MM.1S (cell line): ENCODE measurements at regions not wholly inside any gene's neighbourhood (a gene's known extent, or its start where the extent isn't known, plus 50 kb on each side); places are given as distances from the start of the nearest gene placed in this dataset.

Experiments
- DNase-seq: peaks from one replicate; pipeline ENCODE4 v3.0.0-alpha.2; 2015
- H2AFZ ChIP-seq: fragments of 300-600 bp; sonication (generic); 2 replicates; pipeline ENCODE4 v1.6.0; 2016; ENCODE audit warnings: antibody characterized with exemption, low read length
- H3F3A ChIP-seq: fragments of 300-600 bp; sonication (generic); 2 replicates; pipeline ENCODE4 v1.6.1; 2016; ENCODE audit warnings: mild to moderate bottlenecking, antibody characterized with exemption, low read length, moderate library complexity, mixed read lengths; ENCODE audit not compliant: insufficient read depth
- H3K27ac ChIP-seq: fragments of 300-600 bp; sonication (generic); 2 replicates; pipeline ENCODE4 v1.5.1; 2016; ENCODE audit warnings: mild to moderate bottlenecking, low read length
- H3K27me3 ChIP-seq: fragments of 300-600 bp; sonication (generic); replicated peaks from 2 replicates; pipeline ENCODE4 v1.6.0; 2016; ENCODE audit warnings: low read length; ENCODE audit not compliant: insufficient read depth
- H3K36me3 ChIP-seq: fragments of 300-600 bp; sonication (generic); replicated peaks from 2 replicates; pipeline ENCODE4 v1.6.1; 2016; ENCODE audit warnings: mild to moderate bottlenecking, low read length, mixed read lengths; ENCODE audit not compliant: insufficient read depth
- H3K4me1 ChIP-seq: fragments of 300-600 bp; sonication (generic); 2 replicates; pipeline ENCODE4 v1.6.1; 2016; ENCODE audit warnings: low read length, mixed read lengths
- H3K4me2 ChIP-seq: fragments of 300-600 bp; sonication (generic); 2 replicates; pipeline ENCODE4 v1.6.0; 2016; ENCODE audit warnings: low read depth, low read length
- H3K4me3 ChIP-seq: fragments of 300-600 bp; sonication (generic); 2 replicates; pipeline ENCODE4 v1.5.1; 2016; ENCODE audit warnings: low read length, mixed read lengths
- H3K79me2 ChIP-seq: fragments of 300-600 bp; sonication (generic); 2 replicates; pipeline ENCODE4 v1.6.1; 2016; ENCODE audit warnings: mixed run types, low read length, mixed read lengths
- H3K9ac ChIP-seq: fragments of 300-600 bp; sonication (generic); 2 replicates; pipeline ENCODE4 v1.6.1; 2016; ENCODE audit warnings: low read length, mixed read lengths
- H3K9me2 ChIP-seq: fragments of 300-600 bp; sonication (generic); replicated peaks from 2 replicates; pipeline ENCODE4 v1.6.1; 2016; ENCODE audit warnings: mild to moderate bottlenecking, low read length, mixed read lengths; ENCODE audit not compliant: insufficient read depth
- H3K9me3 ChIP-seq: fragments of 300-600 bp; sonication (generic); replicated peaks from 2 replicates; pipeline ENCODE4 v1.6.1; 2016; ENCODE audit warnings: mild to moderate bottlenecking, low read length, mixed read lengths; ENCODE audit not compliant: insufficient read depth
- H4K20me1 ChIP-seq: fragments of 300-600 bp; sonication (generic); 2 replicates; pipeline ENCODE4 v1.6.1; 2016; ENCODE audit warnings: mild to moderate bottlenecking, low read length, moderate library complexity, mixed read lengths; ENCODE audit not compliant: insufficient read depth
- EZH2 ChIP-seq: fragments of 300-600 bp; sonication (generic); optimal IDR thresholded peaks from 2 replicates; pipeline ENCODE3; 2017; ENCODE audit warnings: low read depth, mild to moderate bottlenecking, antibody characterized with exemption, low read length, mixed read lengths
- EZH2phosphoT487 ChIP-seq: fragments of 300-600 bp; sonication (generic); IDR thresholded peaks from 2 replicates; pipeline ENCODE4 v1.6.1; 2018; ENCODE audit warnings: antibody characterized with exemption, low read length
- TF ChIP-seq, protein P1 (sequence below): fragments of 300-600 bp; sonication (generic); IDR thresholded peaks from 2 replicates; pipeline ENCODE4 v1.5.1; 2016; ENCODE audit warnings: antibody characterized with exemption, low read length, mixed read lengths

DNA sequence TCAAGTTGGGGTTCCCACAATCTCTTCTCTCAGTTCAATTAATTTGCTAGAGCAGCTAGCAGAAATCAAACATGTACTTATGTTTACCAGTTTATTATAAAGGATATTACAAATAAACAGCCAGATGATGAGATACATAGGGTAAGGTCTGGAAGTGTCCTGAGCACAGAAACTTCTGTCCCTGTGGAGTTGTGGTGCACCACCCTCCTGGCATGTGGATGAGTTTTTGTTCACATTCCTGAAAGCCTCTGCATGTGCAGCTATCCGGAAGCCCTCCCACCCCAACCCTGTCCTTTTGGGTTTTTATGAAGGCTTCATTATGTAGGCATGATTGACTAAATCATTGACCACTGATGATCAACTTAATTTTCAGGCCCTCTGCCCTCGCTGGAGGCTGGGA is 791.2 kb upstream of the ZNF608 start:
- DNase-seq, result no peak
- no peaks in the 10 kb centered on the region for H3K27me3 ChIP-seq
- no peaks in the 10 kb centered on the region for H3K36me3 ChIP-seq
- no peak overlapping the region for H3K4me3 ChIP-seq
- peaks cover 9% of the 10 kb centered on the region; the same call in 1 of the 2 replicates for H3K4me1 ChIP-seq
- no peak overlapping the region for H3K27ac ChIP-seq
- no peak overlapping the region for H2AFZ ChIP-seq
- no peaks in the 10 kb centered on the region for H3K9me2 ChIP-seq
- H3K79me2 ChIP-seq, result no peaks in the 10 kb centered on the region
- H4K20me1 ChIP-seq, result no peaks in the 10 kb centered on the region
- no peaks in the 10 kb centered on the region for H3K9me3 ChIP-seq
- no peak overlapping the region for H3K4me2 ChIP-seq
- no peak for TF ChIP-seq EZH2
- TF ChIP-seq, protein P1, sequence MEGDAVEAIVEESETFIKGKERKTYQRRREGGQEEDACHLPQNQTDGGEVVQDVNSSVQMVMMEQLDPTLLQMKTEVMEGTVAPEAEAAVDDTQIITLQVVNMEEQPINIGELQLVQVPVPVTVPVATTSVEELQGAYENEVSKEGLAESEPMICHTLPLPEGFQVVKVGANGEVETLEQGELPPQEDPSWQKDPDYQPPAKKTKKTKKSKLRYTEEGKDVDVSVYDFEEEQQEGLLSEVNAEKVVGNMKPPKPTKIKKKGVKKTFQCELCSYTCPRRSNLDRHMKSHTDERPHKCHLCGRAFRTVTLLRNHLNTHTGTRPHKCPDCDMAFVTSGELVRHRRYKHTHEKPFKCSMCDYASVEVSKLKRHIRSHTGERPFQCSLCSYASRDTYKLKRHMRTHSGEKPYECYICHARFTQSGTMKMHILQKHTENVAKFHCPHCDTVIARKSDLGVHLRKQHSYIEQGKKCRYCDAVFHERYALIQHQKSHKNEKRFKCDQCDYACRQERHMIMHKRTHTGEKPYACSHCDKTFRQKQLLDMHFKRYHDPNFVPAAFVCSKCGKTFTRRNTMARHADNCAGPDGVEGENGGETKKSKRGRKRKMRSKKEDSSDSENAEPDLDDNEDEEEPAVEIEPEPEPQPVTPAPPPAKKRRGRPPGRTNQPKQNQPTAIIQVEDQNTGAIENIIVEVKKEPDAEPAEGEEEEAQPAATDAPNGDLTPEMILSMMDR, result no peak
- TF ChIP-seq EZH2phosphoT487, result no peak
- H3K9ac ChIP-seq, result no peak overlapping the region
- H3F3A ChIP-seq, result no peaks in the 10 kb centered on the region

DNA sequence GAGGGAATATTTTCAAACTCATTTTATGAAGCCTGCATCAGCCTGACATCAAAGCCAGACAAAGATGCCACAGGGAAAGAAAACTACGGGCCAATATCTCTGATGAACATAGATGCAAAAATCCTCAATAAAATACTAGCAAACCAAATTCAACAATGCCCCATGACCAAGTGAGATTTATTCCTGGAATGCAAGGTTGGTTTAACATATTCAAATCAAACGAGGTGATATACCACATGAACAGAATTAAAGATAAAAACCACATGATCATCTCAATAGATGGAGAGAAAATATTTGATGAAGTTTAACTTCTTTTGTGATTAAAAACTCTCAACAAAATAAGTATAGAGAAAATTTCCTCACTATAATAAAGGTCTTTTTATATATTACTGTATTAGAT is 792.0 kb upstream of the ZNF608 start:
- no peak overlapping the region for H2AFZ ChIP-seq
- no peaks in the 10 kb centered on the region for H4K20me1 ChIP-seq
- no peak for DNase-seq
- no peaks in the 10 kb centered on the region for H3F3A ChIP-seq
- H3K27me3 ChIP-seq, result no peaks in the 10 kb centered on the region
- no peak overlapping the region for H3K4me2 ChIP-seq
- H3K4me1 ChIP-seq, result peaks cover 9% of the 10 kb centered on the region; the same call in 1 of the 2 replicates
- H3K36me3 ChIP-seq, result no peaks in the 10 kb centered on the region
- H3K4me3 ChIP-seq, result no peak overlapping the region
- no peaks in the 10 kb centered on the region for H3K9me3 ChIP-seq
- no peak overlapping the region for H3K27ac ChIP-seq
- no peaks in the 10 kb centered on the region for H3K9me2 ChIP-seq
- no peak for TF ChIP-seq EZH2
- H3K79me2 ChIP-seq, result no peaks in the 10 kb centered on the region
- H3K9ac ChIP-seq, result no peak overlapping the region

DNA sequence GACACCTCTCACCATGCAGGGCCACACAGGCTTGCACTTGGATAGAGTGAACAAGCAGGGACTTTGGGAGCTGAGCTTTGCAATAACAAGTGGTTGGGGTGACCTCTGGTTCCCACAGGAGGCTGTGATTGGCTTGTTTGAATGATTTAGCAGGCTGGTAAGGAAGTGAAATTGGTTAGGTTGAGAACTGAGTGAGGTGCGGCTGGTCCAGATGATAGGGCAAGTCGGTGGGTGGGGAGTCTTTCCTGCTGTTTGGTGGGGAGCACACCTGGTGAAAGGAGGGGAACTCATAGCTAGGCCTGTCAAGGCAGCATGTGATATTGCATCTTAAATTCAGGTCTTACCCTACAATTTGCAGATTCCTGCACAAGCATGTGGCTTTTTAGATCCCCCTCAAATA is 794.6 kb upstream of the ZNF608 start:
- Histone ChIP-seq H3K36me3 (no peaks in the 10 kb centered on the region), H3K27me3 (no peaks in the 10 kb centered on the region), H3K79me2 (no peaks in the 10 kb centered on the region), H3K4me3 (no peak overlapping the region), H3K27ac (no peak overlapping the region), H3K9ac (no peak overlapping the region), H3K9me3 (no peaks in the 10 kb centered on the region), H3K9me2 (no peaks in the 10 kb centered on the region), H2AFZ (no peak overlapping the region), H4K20me1 (no peaks in the 10 kb centered on the region), H3K4me2 (no peak overlapping the region), H3F3A (no peaks in the 10 kb centered on the region), H3K4me1 (peaks cover 6% of the 10 kb centered on the region; the same call in 1 of the 2 replicates)
- no peak for DNase-seq
- no peak for TF ChIP-seq EZH2phosphoT487
- TF ChIP-seq, protein P1, result no peak

DNA sequence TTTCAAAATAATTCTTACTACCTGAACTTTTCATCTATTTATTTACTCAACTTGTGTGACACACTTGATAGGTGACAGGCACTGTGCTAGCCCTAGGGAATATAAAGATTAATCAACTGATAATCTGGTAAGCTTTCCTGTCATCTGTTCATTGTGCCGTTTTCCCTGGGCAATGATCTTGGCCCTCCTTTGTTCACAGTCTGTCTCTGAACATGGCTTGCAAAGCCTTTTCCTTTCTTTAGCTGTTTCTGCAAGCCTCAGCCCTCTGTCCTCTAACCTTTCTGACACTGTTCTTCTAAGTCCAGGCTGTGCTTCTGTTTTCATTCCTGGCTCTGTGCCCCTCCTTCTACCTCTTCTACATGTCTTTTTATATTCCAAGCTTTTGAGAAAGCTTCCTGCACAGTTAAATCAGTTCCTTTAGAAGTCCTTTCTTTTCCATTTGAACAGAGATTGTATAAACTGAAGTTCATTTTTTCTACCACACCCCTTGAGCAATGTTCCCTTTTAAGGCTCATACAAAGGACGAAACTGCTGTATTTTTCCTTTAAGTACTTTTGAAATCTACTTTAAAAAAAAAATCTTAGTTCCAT is 803.0 kb upstream of the ZNF608 start:
- H3K4me1 ChIP-seq, result no peaks in the 10 kb centered on the region
- no peak overlapping the region for H3K4me2 ChIP-seq
- no peak for DNase-seq

More for the DNA sequence above, 803.0 kb upstream of the ZNF608 start:
- no peak overlapping the region for H2AFZ ChIP-seq
- no peak overlapping the region for H3K4me3 ChIP-seq
- no peaks in the 10 kb centered on the region for H3K27me3 ChIP-seq
- no peaks in the 10 kb centered on the region for H3F3A ChIP-seq
- TF ChIP-seq EZH2 (no peak), EZH2phosphoT487 (no peak)
- TF ChIP-seq, protein P1, result no peak
- no peaks in the 10 kb centered on the region for H3K9me2 ChIP-seq
- no peak overlapping the region for H3K9ac ChIP-seq
- H3K36me3 ChIP-seq, result no peaks in the 10 kb centered on the region
- no peaks in the 10 kb centered on the region for H3K79me2 ChIP-seq
- no peaks in the 10 kb centered on the region for H4K20me1 ChIP-seq
- H3K9me3 ChIP-seq, result no peaks in the 10 kb centered on the region
- no peak overlapping the region for H3K27ac ChIP-seq
